Suppressor macrophage treated with lipopolysaccharide for 4 hours (primary cell): ENCODE measurements at regions not wholly inside any gene's neighbourhood (a gene's known extent, or its start where the extent isn't known, plus 50 kb on each side); places are given as distances from the start of the nearest gene placed in this dataset.

Experiments
- DNase-seq: peaks from one replicate; pipeline ENCODE4 v3.0.0-alpha.2; 2020

DNA sequence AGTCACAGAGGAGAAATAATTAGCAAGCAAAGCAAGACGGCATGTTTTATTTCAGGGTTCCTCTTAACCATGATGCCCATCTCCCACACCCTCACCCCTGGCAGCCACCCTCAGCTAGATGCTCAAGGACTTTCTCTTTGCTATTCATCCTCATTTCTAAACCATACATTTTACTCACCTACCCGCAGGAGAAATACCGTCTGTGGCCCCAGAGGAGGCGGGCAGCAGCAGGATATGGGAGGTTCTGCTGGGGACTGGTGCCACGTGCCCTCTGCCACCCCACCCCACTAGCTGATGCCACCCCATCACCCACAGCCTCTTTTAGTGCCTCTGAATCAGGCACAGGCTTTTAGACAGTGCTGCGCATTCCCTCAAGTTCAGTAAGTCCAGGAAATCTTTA is 168.7 kb upstream of the ITGB1 start:
- no peak for DNase-seq

DNA sequence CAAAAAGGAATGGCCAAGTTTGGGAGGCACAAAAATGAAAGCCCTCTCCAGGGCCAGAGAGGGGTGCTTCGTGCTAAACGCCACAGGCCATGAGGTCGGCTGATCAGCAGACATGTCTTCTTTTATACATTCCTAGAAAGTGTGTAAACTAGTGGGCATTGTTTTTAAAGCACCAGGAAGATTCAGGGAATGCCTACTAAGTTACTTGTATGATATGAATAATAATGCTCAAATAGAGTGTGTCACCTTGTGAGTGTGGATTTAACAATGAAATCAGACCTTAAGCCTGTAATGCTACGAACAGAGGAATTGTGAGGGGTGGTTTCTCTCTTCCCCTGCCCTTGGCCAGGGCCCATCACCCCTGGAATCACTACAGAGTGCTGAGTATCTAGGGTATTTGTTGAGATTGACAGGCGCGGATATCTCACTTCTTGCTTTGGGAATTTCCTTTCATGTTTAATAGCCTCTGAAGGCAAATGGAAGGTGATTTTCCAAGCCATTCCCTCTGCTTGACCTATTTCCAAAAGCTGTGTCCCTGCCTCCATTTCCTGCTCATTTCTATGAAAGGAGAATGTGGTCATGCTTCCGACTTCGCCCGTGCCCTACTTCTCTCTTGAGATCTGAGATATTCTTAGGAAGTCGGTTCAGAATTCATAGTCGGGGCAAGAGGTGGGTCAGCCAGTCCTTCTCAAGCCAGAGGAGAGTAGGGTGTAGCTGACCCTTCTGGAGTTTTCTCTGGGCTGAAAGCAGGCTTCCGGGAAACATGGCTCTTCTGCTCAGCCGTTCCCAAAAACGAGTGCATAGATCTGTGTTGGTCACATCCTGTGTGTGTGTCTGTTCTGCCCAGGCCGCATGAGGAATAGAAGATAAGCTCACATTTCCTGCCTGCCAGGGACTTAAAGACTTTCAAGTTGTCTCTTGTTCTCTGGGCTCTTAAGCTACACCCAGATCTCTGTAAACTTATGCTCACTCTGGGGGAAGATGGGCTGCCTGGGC is 167.8 kb upstream of the ITGB1 start:
- no peak for DNase-seq

DNA sequence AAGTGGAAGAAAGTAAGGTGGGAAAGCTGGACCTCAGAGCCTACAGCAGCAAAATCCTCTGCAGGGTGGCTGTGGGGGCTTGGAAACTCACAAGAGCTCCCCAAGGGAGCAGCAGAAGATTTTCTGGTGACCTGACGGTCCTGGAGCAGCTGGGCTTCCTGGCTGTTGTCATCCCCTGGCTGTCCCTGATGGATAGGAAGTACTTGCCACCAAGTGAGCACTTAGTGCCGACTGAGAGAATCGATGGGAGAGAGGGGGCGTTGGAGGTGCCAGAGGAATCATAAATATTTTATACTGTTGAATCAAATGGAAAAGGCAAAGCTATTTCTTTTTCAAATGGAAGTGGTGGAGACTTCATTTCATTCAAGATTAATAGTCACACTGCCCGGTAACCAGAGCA is 167.1 kb upstream of the ITGB1 start:
- no peak for DNase-seq

DNA sequence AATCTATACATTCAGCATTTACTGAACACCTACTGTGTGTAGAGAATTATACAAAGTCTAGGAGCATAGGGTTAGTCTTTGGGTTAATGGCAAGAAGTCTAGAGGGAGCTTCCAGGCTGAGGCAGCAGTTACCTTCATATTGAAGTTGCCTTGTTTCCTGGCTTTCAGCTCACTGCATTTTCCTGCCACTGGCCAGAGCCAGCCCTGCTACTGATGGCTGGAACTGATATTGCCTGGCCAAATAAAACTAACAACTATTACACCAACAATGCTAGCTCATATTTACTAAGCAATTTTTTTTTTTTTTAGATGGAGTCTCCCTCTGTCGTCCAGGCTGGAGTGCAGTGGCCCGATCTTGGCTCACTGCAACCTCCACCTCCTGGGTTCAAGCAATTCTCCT is 165.7 kb upstream of the ITGB1 start:
- no peak for DNase-seq

DNA sequence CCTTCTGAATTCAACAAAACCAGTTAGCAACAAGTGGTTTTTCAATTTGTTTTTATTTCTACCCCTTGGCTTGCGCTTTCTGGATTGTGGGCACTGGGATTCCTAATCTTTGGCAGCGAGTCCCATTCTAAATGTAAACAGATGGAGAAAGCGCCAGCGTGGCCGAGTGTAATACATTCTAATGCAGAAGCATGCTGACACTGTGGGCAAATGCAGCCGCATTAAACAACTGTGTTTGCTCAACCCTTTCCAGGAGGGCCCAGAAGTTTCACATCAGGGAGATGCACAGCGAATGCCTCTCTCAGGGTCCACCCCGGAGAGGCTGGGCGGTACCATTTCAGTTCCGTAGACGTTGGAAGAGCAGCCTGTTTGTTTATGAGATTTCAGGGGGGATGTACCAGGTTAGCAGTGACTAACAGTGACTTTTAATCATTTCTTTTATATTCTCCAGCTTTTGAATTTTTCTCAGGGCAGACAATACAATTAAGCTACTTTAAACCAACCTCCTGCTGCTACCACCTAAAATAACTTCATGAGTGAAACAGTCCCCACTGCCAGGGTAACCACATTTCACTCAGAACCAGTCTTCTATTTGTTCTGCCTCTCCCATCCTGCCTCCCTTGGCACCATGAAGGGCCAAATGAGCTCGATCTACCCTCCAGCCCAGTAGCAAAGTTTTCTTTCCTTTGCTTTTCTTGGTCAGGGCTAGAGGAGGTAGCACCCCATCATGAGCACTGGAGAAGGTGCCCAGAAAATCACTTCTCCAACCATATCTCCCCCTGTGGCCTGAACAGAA is 164.2 kb upstream of the ITGB1 start:
- DNase-seq, result no peak

DNA sequence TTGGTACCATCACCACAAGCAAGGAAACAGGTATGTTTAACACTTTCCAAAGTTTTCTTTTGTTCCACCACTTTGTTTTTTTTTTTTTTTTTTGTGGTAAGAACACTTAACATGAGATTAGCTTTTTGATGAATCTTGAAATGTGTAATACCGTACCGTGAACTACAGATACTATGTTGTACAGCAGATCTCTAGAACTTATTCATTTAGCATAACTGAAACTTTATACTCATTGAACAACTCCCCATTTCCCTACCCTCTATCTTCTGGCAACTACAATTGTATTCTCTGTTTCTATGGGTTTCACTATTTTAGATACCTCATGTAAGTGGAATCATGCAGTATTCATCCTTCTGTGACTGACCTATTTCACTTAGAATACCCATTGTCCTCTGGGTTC is 162.7 kb upstream of the ITGB1 start:
- no peak for DNase-seq

DNA sequence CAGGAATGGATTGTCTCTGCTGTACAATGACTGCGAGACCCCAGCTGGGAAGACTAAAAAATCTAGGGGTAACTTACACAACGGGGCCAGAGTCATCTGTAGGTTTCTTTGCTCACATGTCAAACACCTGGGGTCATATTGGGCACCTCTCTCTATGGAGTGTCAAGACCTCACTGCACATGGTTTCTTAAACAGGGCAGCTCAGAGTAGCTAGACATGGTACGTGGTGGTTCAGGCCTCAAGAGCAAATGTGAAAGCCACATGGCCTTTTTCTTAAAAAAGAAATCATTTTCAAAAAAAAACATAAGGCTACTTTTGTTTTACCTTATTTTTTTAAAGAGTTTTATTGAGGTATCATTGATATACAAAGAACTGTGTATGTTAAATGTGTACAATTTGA is 162.2 kb upstream of the ITGB1 start:
- DNase-seq, result no peak

DNA sequence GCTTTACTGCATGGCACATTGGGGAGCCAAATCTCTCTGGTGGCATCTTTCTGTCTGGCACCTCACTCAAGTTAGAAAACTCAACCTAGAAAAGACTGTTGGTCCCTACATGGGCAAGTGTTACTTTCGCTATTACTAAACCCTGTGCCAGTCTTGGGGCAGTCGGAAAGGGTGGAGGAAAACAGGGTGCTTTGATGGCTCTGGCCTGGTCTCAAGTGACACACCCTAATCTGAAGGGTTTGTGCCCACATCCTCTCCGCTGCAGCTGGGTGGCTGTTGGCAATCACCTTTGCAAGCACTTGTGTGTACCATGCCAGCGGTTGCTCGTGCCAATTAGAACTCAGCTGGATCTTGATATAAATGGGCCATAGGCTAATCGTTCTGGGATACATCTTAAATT is 159.8 kb upstream of the ITGB1 start:
- DNase-seq, result no peak

DNA sequence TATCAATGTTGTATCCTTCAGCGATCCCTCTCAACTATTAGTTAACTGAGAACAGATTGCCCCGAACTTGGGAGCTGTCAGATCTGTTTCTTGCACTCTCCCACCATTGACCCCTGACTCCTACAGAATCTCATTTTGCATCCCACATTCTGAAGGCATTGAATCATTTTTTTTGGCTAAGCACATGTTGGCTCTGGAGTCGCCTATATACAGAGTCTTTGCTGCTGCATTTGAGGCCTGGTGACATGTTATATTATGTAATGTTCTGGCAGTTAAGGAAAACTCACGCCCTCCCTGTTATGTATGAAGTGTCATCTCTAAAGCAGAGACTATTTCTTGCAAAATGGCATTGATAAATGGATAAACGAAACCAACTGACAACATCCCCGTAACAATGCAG is 159.2 kb upstream of the ITGB1 start:
- no peak for DNase-seq

DNA sequence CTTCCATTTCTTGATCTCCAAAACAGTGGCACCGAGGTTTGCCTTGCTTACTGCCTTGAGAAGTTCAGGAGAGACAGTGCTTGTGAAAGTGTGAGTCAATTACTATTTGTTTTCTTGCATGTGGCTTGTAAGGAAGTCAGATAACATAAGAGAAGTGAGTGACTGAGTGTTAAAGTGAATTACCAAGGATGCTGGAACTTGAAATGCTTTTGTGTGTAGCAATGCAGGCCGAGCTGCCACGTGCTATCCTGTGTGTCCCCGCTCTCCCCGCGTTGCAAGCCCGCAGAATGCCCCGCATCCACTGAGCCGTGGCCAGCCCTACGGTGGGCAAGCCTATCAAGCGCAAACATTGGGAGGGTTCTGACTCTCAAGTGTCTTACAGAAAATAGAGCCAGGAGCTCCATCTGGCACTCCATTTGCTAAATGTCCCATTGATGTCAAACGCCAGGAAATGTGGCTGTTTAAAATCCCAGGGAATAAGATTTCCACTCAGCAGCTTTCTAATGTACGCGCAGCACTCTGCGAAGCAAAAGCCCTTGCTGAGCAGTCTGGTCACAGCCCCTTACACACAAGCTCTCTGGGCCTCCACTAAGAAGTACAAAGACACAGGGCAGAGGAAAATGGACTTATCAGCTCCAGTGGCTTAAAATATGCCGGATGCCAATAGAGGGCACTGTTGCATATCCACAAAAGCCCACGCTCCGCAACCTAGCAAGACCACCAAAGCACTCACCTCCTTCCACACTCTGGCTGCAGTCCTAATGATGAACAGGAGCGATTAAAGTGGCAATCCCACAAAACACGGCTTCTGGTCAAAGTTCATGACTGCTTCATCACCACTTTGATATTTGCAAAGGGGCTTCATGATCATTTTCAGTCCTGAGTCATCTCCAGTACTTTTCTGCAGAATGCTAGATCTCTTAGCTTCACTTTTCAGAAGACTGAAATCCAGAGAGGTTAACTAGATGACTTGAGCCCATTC is 158.0 kb upstream of the ITGB1 start:
- DNase-seq, result no peak

DNA sequence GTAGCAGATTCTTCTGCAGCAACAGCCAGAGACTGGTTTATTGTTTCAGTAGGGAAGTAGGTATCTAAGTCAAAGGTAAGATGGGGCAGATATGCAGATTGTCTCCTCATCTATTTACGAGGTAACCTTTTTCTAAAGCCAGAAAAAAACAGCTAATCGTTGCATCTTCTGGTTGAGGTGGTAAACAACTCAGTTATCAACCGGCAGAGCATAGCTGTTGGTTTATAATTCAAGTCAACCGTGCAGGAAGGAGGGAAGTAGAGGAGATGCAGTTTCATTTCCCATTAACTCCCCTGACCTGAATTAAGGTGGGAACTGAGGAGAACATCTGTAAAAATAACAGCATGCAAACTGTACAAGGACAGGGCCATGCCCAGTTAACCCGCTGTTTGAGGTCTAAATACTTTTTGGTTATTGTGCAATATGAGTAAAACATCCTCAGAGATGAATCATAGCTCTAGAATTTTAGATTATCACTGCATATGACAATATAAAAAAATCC is 156.5 kb upstream of the ITGB1 start:
- no peak for DNase-seq

DNA sequence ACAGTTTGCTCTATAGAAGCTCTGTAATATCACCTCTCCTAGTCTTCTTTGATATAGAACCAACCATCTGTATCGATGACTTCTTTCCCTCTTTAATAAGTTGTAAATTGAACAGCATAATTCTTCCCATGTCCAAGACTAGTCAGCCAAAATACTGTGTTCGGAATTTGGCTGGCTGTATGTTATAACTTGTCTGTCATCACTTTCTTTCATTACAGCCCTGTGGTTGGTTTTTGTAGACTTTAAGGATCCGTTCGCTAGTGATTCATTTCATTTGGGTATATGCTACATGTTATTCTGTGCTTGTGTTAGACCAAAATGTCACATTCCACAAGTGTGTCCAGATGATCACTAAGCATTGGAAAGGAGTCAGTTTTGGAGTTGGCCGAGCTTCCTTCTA is 155.4 kb upstream of the ITGB1 start:
- DNase-seq, result no peak

DNA sequence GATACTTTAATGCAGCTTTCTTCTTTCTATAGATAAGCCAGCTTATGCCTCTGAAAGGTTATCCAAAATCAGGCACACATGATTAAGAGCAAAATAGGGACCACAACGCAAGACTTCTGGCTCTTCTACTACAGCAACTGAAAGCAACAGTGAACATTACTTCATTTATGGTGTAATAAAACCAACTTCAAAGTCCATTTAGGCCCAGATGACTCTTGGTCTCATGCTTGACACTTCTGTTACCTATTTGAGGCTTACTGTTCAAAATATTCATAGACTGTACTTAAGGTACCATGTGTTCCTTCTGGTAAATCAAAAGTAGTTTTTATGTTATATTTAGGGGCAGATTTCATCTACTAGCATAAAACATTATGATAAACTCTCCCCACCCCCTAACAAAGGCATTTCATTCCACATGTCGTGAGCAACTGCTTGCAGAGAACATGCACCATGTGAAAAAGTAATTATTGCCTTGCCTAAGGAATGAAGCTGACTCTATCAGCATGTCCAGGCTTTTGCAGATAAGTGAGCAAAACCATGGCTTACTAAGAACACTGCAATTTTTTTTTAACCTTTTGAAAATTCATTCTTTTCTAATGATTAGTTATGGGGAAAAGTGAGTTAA is 154.9 kb upstream of the ITGB1 start:
- DNase-seq, result no peak

DNA sequence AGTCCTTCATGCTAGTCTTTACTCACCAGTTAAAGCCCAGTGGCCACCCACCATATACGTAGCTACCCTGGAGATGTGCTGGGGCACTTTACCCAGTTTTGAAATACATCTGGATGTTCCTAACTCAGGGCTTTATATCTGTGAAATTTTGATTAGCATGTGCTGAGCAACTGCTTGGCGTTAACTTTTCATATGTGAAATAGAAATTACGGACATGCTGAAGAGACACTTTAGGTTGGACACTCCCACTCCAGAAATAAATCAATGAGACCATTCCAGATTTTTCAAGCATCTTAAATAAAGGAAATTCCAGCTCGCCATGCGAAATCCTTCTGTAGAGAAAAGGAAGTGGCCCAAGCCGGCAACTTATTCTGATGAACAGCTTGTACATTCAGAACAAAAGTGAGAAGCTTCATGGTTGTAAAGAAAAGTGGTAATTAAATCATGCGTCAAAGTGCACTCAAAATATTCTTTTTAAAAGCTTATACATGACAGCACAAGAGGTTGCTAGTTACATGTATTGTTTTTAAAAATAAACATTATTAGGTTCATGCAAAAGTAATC is 153.5 kb upstream of the ITGB1 start:
- no peak for DNase-seq

DNA sequence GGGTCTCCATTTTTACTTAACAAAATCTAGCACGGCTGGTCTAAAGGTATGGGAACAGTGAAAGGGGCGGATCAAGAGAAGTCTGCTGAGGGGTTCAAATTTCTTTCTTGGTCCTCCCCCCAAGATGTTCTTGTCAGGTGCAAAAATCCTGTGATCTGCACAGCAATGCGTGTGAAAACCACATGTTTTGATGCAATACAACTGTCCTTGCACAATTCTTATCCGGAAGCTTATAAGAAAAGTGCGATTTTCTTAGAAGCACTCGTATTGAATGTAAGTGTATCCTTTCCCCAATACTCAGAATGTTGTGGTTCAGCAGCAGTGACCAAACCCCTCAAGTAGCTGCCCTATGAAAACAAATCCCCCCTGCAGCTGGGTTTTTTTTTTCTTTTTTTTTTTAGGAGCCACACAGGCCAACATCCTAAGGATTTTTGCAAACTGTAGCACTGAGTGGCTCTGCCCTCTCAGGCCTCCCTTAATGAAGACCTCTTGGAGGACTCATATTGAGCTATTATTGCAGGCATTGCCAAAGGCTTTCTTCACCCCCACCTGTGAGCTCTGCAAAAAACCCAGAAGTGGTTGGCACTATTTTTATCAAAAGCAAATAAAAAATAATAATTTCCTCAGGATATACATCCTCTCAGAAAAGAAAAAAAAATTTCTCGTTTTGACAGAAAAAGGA is 151.9 kb upstream of the ITGB1 start:
- DNase-seq, result no peak

DNA sequence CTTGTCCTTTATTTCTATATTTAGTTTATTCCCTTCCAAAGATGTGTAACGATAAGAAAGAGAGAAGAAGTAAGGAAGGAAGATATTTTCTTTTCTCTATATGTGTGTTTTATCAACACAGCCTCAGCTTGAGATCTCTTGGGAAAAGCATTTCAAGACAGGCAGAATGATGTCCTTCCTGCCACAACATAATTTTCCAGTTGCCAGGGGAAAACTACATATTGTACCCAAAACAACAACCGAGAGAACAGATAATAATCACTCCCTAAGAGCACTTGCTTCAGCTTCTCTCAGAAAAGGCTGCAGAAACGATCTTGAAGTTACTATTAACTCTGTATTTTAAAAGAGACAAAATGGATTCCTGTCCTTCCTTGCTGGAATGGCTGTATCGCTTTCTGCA is 151.4 kb upstream of the ITGB1 start:
- no peak for DNase-seq

DNA sequence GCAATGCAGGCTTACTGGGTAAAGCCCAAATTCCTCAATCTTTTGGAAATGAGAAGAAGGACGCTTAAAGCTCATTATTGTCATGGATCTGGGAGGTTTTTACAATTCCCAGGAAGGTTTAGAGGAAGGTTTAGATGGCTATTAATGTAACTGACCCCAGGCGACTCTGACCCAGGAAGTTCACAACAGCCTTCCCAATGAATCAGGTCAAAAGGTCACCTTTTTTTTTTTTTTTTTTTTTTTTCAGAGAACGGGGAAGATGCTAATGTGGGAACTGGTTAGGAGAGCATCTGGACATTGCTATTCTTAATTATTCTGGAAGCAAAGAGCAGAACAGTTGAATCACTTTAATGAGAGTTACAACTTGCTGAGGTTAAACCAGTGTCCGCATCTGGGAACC is 149.9 kb upstream of the ITGB1 start:
- DNase-seq, result no peak

DNA sequence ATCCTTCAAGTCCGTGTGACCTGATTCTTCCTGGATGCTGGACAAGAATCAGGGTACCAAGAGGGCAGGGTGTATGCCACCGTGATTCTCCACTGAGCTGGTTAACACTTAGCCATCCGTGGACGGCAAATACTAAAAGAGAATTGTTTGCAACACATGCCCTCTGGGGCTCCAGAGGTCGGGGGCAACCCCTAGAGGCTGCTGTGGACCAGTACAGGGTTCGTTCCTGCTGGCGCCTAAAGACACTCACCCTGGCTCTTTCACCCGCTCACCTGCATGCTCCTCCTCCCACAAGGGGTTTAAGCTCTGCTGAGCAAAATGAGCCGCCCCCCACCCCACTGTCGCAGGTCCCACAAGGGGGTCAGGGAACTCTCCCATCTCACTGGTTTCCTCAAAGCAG is 148.7 kb upstream of the ITGB1 start:
- DNase-seq, result no peak

DNA sequence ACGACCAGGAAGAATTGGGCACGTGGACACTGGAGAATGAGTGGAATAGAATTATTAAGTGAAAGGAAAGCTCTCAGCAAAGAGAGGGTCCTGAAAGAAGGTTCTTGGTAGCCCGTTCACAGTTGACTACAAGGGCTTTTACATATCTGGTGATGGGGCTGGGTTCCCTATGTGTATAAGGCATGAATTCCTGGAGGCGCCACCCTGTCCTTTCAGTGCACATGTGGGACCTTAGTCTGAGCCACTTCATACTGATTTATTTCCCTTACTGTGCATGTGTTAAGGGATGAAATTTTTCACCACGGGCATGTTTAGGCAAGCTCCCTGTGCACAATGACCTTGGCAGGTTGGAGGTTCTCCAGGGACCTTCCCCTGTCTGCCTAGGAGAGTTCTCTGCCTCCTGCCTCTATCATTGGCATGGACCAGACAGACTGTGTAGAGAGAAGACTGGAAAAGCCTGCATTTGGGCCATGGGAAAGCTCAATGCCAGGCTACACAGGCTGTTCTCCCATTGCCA is 145.9 kb upstream of the ITGB1 start:
- no peak for DNase-seq

DNA sequence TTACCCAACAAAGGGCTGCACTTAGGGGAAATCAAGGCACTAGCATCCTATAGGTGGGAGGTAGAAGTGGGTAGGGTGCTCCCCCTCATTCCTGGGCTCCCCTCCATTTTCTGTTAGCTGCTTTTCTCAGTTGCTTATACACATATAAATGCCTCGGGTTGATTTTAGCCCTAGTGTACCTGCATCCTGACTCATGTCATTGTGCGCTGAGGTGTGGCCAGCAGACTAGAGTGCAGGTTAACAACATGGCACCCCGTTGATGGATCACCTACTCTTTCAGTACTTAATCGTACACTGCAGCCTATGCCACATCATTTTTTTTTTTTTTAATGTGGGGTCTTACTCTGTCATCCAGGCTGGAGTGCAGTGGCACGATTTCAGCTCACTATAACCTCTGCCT is 144.0 kb upstream of the ITGB1 start:
- no peak for DNase-seq

DNA sequence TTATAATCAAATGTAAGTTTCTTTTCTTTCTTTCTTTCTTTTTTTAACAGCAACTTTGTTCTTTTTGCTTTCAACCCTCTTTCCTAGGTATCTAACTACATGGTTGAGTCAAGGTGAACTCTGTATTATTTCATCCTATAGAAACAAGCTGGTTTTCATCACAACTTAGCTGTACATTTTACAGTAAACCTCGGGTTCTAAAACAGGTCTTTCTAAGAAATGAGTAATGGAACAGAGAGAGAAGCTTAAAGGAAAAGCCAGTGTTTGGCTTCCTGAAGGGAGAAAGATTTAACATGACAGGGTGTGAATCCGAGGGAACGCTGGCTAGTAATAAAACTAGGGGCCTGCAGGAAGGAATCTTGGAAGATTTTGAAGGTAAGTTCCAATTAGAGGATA is 143.4 kb upstream of the ITGB1 start:
- no peak for DNase-seq
